Motor neuron (in vitro differentiated cells): ENCODE measurements at regions not wholly inside any gene's neighbourhood (a gene's known extent, or its start where the extent isn't known, plus 50 kb on each side); places are given as distances from the start of the nearest gene placed in this dataset.
"Not testable (repeated sequence)": the region's sequence is repeated elsewhere in the genome, so short reads cannot be mapped to it uniquely, and the experiment has no call there.

Experiments used
- ATAC-seq, 8 experiments: fragments of 200-7000 bp; cut with Tn5 transposase; replicated peaks in 6 of 8; 2 replicates each; pipeline ENCODE4 v1.8.0; 2021; ENCODE audit warnings: mild to moderate bottlenecking in 8 of 8, moderate library complexity in 8 of 8
- H3K27ac ChIP-seq, 2 donors: fragments of 250-450 bp; sonication (Bioruptor Pico); 2 replicates each; pipeline ENCODE4 v1.9.0; 2021; ENCODE audit warnings: antibody characterized with exemption in 2 of 2, mild to moderate bottlenecking in 2 of 2, moderate library complexity in 1 of 2
- H3K4me1 ChIP-seq, 2 donors: fragments of 250-450 bp; sonication (Bioruptor Pico); replicated peaks in 1 of 2; 2 replicates each; pipeline ENCODE4 v1.6.1; 2021; ENCODE audit warnings: antibody characterized with exemption in 2 of 2, mild to moderate bottlenecking in 2 of 2, moderate library complexity in 1 of 2
- H3K4me3 ChIP-seq, 5 donors: fragments of 250-450 bp; sonication (Bioruptor Pico); 2 replicates each; pipeline ENCODE4 v1.9.0; 2021; ENCODE audit warnings: antibody characterized with exemption in 5 of 5, mild to moderate bottlenecking in 5 of 5, moderate library complexity in 4 of 5
- WGBS, 10 experiments: fragments of 450-650 bp; shearing (Covaris generic); methylation state at CpG; one replicate each; pipeline ENCODE4 v1.0.0; 2022; 5-methylcytosine and 5-hydroxymethylcytosine counted together
- in situ Hi-C, 9 experiments: fragments of 400-800 bp; cut with MboI; loops; one replicate each; pipeline ENCODE4 v1.15.0; 2021; ENCODE audit warnings: low sequenced_read_pairs in 9 of 9, low pct_unique_long_range_greater_than_20kb in 2 of 9; ENCODE audit not compliant: unreplicated experiment in 9 of 9

DNA sequence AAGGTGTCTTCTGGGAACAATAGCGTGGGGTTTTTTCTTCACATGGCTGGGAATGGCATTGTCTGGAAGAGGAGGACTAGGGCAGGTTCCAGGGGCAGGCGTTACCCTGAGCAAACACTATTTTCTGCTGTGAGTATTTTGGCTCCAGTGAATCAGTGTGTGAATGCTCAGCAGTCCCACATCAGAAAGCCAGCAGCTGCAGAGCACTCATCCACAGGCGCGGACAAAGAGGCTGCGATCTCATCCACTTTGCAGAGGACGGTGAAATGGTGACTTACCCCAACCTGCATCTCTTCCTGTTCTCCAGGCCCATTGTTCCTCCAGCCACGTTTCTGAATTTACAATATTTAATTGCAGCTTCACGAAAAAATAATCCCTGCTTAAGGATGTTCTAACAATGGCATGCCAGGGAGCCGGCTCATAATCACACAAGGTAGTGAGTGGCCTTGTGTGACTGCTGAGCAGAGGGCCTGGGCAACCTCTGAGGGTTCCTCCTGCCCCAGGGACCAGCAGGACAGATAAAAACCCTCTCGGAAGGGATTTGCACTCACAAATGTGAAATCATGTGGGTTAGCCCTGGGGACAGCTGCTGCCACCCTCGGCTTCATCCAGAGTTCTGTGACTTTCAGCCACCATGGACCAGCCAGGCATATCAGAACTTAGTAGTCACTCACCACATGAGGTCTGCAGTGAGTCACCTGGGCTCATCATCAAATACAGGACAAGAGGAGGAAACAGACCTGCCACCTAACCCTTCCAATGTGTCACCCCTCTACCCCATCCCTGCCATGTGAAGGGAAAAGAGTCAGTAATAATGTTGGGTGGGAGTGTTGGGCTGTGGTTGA, 65.0 kb upstream of the EN2 start:
- no peak overlapping the region for H3K27ac ChIP-seq
- in situ Hi-C loops = loop anchor here in 2 of 9 experiments (25.0 kb wide), 1 partner anchor 369 kb away; no protein-coding TSS in a partner anchor
- 0 to 100% (median 60%) methylated on average over 1 to 7 of the region's 11 CpGs; no CpG with 5 or more reads in 2 of the 10 experiments for WGBS, 10 experiments
- no peak overlapping the region for H3K4me3 ChIP-seq
- H3K4me1 ChIP-seq = no peaks in the 10 kb centered on the region
- no peak for ATAC-seq

DNA sequence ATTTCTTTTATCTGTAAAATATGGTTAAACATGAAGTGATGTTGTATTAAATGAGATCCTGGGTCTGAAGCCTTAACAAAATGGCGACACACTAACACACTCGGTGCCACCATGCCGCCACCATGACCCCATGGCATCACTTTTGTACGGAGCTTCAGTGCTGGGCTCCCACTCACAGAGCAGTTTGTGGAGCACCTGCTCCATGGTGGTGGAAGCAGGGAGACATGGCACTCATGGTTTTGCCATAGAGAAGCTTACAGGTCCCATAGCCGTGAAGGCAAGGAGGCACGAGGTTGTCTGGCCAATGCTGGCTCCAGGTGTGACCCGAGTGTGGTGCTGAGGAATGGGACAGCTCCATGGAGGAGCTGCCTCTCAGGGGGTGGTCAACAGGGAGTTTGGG, 63.5 kb upstream of the EN2 start:
- in situ Hi-C loops = loop anchor here in 2 of 9 experiments (25.0 kb wide), 1 partner anchor 368 kb away; no protein-coding TSS in a partner anchor

DNA sequence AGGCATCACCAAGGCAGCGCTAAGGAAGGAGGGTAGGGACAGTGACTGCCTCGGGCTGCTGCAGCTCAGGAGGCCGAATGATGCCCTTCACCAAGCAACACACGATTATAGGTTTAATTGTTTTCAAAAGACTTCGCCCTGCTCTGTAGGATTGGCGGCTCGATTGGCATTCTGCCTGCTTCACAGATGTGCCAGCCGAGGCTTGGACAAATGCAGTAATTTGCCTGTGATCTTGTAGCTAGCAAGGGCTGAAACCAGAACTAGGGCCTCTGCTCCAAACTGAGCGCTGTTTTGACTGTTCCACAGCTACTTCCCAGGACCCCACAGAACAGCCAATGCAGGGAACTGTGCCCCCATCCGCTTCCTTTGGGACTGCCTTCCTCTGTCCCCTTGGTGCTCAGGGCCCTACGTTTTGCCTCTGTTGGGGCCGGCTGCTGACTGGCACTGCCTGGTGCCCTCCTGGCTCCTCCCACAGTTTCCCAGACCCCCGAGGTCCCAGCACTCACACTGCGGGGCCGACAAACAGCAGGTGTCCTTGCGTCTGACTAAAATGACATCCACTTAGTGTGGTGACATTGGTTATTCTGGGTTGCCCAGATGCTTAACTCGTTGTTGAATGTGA, 62.6 kb upstream of the EN2 start:
- Histone ChIP-seq H3K4me3 (no peak overlapping the region), H3K27ac (no peak overlapping the region), H3K4me1 (no peaks in the 10 kb centered on the region)
- 20 to 100% (median 54%) methylated on average over 1 to 9 of the region's 17 CpGs; no CpG with 5 or more reads in 3 of the 10 experiments for WGBS, 10 experiments
- no peak for ATAC-seq
- in situ Hi-C loops = loop anchor here in 2 of 9 experiments (25.0 kb wide), 1 partner anchor 367 kb away; no protein-coding TSS in a partner anchor

More for the DNA sequence above, 63.5 kb upstream of the EN2 start:
- WGBS, 10 experiments = 0 to 92% (median 81%) methylated on average over 1 to 6 of the region's 7 CpGs; no CpG with 5 or more reads in 4 of the 10 experiments
- Histone ChIP-seq H3K4me1 (no peaks in the 10 kb centered on the region), H3K4me3 (no peak overlapping the region), H3K27ac (no peak overlapping the region)
- ATAC-seq = no peak

DNA sequence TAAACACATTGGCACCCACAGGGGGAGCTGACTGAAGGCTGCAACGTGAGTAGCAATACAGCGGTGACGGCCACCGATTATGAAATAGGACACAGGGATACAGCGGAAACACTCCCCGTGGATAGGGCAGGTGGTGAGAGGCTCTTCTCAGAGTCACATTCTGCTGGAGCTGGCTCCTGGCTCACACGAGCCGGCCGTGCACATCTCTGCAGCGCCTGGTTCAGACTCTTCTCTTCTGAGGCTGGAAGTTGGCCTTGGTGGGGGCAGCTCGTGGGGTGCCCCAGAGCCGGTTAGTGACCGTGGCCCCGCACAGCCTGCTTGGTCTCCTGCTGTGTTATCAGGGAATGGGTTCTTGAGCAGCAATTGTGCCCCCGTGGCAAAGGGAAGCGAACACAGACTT, 61.3 kb upstream of the EN2 start:
- ATAC-seq = no peak
- Histone ChIP-seq H3K4me3 (no peak overlapping the region), H3K27ac (no peak overlapping the region), H3K4me1 (no peaks in the 10 kb centered on the region)
- in situ Hi-C loops = loop anchor here in 2 of 9 experiments (25.0 kb wide), 1 partner anchor 366 kb away; no protein-coding TSS in a partner anchor
- WGBS, 10 experiments = 10 to 95% (median 62%) methylated on average over 2 to 6 of the region's 16 CpGs; no CpG with 5 or more reads in 4 of the 10 experiments

DNA sequence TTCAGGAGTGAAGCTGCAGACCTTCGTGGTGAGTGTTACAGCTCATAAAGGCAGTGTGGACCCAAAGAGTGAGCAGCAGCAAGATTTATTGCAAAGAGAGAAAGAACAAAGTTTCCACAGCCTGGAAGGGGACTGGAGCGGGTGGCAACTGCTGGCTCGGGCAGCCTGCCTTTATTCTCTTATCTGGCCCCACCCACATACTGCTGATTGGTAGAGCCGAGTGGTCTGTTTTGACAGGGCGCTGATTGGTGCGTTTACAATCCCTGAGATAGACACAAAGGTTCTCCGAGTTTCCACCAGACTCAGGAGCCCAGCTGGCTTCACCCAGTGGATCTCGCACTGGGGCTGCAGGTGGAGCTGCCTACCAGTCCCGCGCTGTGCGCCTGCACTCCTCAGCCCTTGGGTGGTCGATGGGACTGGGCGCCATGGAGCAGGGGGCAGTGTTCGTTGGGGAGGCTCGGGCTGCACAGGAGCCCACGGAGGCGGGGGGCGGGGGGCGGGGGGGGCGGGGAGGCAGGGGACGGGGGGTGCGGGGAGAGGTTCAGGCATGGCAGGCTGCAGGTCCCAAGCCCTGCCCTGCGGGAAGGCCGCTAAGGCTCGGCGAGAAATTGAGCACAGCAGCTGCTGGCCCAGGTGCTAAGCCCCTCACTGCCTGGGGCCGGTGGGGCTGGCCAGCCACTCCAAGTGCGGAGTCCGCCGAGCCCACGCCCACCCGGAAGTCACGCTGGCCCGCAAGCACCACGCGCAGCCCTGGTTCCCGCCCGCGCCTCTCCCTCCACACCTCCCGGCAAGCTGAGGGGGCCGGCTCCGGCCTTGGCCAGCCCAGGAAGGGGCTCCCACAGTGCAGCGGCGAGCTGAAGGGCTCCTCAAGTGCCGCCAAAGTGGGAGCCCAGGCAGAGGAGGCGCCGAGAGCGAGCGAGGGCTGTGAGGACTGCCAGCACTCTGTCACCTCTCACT, 59.9 kb upstream of the EN2 start:
- H3K4me1 ChIP-seq, H3K4me3 ChIP-seq, ATAC-seq, H3K27ac ChIP-seq: not testable (repeated sequence)
- in situ Hi-C loops = loop anchor here in 2 of 9 experiments (25.0 kb wide), 1 partner anchor 364 kb away; no protein-coding TSS in a partner anchor
- 50 to 80% (median 70%) methylated on average over 2 of the region's 49 CpGs; no CpG with 5 or more reads in 7 of the 10 experiments for WGBS, 10 experiments

DNA sequence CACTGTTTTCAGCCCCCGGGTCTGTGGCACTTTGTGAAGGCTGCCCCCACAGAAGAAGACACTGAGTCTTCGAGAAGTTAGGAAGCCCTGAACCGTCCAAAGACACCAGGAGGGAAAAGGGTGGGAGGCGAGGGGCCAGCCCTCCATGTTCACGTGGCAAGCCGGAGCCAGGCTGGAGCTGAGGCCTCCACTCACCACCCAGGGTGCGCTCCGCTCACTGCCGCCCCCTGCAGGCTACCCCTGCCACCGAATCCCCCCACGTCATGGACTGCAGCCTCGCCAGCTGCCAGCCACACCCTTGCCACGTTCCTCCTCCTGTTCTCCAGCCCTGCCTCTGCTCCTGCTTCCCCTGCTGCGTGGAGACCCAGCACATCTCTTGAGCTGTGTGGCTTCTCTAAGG, 59.0 kb upstream of the EN2 start:
- in situ Hi-C loops = loop anchor here in 2 of 9 experiments (25.0 kb wide), 1 partner anchor 363 kb away; no protein-coding TSS in a partner anchor
- H3K4me3 ChIP-seq = no peak overlapping the region
- no peak overlapping the region for H3K27ac ChIP-seq
- 10 to 64% methylated on average over 2 to 3 of the region's 14 CpGs; no CpG with 5 or more reads in 8 of the 10 experiments for WGBS, 10 experiments
- H3K4me1 ChIP-seq = no peaks in the 10 kb centered on the region
- peak in 1 of 8 experiments; percentile 62 for ATAC-seq

DNA sequence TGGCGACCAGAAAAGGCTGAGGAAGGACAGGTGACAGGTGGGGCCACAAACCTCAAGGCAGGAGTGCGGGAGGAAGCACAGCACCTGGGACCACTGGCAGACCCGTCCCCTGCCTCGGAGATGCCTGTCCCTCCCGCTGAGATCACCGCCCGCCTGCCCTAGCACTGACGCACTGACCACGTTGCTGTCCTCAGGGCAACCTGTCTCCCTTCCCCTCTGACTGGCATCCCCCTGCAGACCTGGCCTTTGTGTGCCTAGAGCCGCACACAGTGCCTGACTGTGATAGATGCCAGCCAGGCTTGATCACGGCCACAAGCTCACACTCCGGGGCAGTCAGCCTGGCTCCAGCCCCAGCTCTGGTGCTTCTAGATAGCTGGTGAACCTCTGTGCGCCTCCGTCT, 58.4 kb upstream of the EN2 start:
- Histone ChIP-seq H3K4me3 (no peak overlapping the region), H3K4me1 (no peaks in the 10 kb centered on the region), H3K27ac (no peak overlapping the region)
- WGBS, 10 experiments = 0 to 100% (median 75%) methylated on average over 1 to 9 of the region's 14 CpGs; no CpG with 5 or more reads in 5 of the 10 experiments
- in situ Hi-C loops = loop anchor here in 2 of 9 experiments (25.0 kb wide), 1 partner anchor 363 kb away; no protein-coding TSS in a partner anchor
- no peak for ATAC-seq

DNA sequence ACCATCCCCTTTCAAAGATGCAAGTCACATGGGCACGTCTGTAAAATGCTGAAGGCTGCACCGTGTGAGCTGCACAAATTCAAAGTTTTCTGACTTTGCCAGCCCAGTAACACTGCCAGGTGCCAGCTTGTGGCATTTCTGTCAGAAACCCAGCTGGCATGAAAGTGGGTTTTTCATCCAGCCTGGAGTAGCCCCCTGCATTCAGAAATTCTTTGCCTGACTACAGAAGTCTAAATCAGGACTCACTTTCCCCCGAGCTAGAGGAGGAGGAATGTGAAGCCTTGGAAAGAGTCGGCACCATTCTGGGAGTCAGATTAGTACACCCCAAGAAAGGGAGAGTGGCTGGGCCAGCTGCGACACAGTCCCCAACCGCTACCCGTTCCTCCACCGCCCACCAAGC, 56.7 kb upstream of the EN2 start:
- in situ Hi-C loops = loop anchor here in 1 of 9 experiments (25.0 kb wide), 1 partner anchor 361 kb away; no protein-coding TSS in a partner anchor

DNA sequence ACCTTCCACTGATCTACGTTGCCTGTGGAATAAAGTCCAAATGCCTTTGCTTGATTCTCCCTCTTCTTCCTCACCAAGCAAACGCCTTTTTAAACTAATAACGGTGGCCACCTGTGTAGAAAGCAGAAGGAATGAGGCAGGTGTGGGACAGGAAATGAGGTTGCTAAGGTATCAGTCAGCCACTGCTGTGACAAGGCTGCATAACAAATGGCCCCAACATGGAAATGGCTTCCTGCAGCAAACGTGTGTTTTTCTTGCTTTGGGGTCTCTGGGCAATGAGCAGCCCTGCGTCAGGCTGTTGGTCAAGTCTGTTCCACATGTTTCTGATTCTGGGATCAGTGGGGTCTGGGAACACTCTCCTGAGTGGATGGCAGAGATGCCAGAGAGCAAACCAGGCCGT, 56.0 kb upstream of the EN2 start:
- Histone ChIP-seq H3K4me1 (no peaks in the 10 kb centered on the region), H3K27ac (no peak overlapping the region), H3K4me3 (no peak overlapping the region)
- ATAC-seq = no peak
- in situ Hi-C loops = loop anchor here in 1 of 9 experiments (25.0 kb wide), 1 partner anchor 360 kb away; no protein-coding TSS in a partner anchor
- WGBS, 10 experiments = 0 to 75% (median 38%) methylated on average over 1 to 3 of the region's 6 CpGs; no CpG with 5 or more reads in 3 of the 10 experiments

More for the DNA sequence above, 56.7 kb upstream of the EN2 start:
- no peak for ATAC-seq
- WGBS, 10 experiments = 0 to 69% (median 33%) methylated on average over 2 to 7 of the region's 8 CpGs; no CpG with 5 or more reads in 4 of the 10 experiments
- no peak overlapping the region for H3K4me3 ChIP-seq
- H3K4me1 ChIP-seq = no peaks in the 10 kb centered on the region
- no peak overlapping the region for H3K27ac ChIP-seq

DNA sequence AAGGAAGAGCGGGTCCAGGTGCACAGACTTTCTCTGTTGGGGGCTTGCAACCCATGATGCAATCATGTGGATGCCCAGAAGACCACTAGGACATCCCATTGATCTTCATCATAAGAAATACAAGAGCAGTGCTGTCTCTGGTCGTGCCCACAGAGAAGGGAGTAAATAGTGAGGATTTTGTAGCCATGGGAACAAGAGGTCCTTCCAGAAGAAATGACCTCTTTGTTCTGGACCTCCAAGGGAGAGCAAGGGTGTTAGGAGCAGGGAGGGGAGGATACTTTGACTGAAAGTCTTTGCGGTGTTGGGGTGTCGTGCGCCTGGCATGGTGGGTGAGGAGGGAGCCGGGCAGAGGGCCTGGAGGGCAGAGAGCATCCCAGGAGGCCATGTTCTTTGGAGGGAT, 55.0 kb upstream of the EN2 start:
- in situ Hi-C loops = loop anchor here in 1 of 9 experiments (25.0 kb wide), 1 partner anchor 359 kb away; no protein-coding TSS in a partner anchor
- Histone ChIP-seq H3K27ac (no peak overlapping the region), H3K4me3 (no peak overlapping the region), H3K4me1 (no peaks in the 10 kb centered on the region)
- no peak for ATAC-seq
- 46 to 83% (median 76%) methylated on average over 1 to 5 of the region's 6 CpGs; no CpG with 5 or more reads in 4 of the 10 experiments for WGBS, 10 experiments

DNA sequence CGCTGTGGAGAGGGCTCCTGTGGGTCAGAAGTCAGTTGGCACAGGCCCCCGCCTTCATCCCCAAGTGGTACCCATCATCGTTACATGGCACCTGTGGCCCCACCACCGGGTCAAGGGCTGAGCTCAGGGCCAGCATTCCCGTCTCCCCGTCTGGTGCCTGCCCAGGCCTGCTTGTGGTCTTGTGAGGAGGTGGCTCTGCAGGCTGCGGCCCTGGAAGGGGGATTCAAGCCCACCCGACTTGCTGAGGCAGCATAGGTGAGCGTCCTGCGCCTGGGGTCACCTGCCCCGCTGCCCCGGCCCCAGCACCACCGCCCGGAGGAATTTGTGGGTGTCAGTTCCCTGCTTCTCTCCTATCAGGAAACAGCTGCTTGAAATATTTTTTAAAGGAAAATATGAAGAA, 53.0 kb upstream of the EN2 start:
- 46 to 83% (median 50%) methylated on average over 1 to 9 of the region's 14 CpGs; no CpG with 5 or more reads in 5 of the 10 experiments for WGBS, 10 experiments
- Histone ChIP-seq H3K4me3 (no peak overlapping the region), H3K4me1 (no peaks in the 10 kb centered on the region), H3K27ac (no peak overlapping the region)
- ATAC-seq = no peak
- in situ Hi-C loops = loop anchor here in 1 of 9 experiments (25.0 kb wide), 1 partner anchor 357 kb away; no protein-coding TSS in a partner anchor
